ENCODE measurements at regions not wholly inside any gene's neighbourhood (a gene's known extent, or its start where the extent isn't known, plus 50 kb on each side); places are given as distances from the start of the nearest gene placed in this dataset.

GRCh38 chr6:141118991-141119390 is 1013.7 kb upstream of the GJE1 start:
- no peak for DNase-seq (ENCODE audit: low spot score)
- no peak for TF ChIP-seq CTCF (IDR thresholded peaks at IDR 0.05)
- no peak for ATAC-seq (ENCODE audit: low FRiP score)

- no peak for TF ChIP-seq CTCF (IDR thresholded peaks at IDR 0.05)
- ATAC-seq (ENCODE audit: low FRiP score) (no peak), DNase-seq (ENCODE audit: low spot score) (no peak)
Observed at GRCh38 chr6:141117874-141118273, 1014.9 kb upstream of the GJE1 start.

DNA sequence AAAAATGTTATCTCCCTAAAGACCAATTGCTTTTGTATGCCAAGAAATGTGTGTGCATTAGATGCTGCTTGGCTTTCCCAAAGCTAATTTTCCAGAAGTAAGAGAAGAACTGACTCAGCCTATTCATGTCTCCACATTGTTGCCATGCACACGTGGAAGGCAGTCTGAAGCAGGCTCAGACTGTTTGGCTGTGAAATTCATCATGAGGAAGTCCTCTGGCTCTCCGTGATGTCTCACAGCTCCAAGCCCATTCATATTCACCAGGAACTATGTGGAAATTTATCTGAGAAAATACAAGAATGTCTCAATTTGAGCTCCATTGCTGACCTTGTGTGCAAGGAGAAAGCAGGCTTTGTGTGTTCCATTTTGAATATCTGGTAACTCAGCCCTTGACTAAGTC is 1022.2 kb upstream of the GJE1 start:
- TF ChIP-seq CTCF (IDR thresholded peaks at IDR 0.05) = no peak
- no peak for DNase-seq (ENCODE audit: low spot score)
- peak; percentile 23 for ATAC-seq (ENCODE audit: low FRiP score)

DNA sequence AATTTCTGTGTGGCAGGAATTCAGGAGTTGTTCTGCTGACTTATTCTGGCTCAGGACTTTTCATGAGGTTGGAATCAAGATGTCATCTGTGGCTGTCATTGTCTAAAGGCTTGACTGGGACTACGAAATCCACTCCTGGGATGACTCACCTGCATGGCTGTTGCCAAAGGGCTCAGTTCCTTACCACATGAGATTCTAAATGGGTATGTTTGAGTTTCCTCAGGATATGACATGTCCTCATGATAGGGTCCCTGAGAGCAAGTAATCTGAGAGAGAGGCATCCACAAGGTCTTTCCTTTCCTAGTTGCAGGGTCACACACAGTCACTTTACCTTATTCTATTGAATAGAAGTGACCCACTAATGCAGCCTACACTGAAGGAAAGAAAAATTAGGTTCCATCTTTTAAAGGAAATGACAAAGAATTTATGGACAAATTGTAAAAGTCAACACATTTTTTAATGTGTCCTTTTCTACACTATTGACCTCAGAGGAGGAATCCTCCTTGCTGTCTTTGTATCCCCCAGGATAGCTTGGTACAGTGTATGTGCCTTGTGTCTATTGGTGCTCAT is 1025.0 kb upstream of the GJE1 start:
- no peak for TF ChIP-seq CTCF (IDR thresholded peaks at IDR 0.05)
- DNase-seq (ENCODE audit: low spot score) (no peak), ATAC-seq (ENCODE audit: low FRiP score) (no peak)

DNA sequence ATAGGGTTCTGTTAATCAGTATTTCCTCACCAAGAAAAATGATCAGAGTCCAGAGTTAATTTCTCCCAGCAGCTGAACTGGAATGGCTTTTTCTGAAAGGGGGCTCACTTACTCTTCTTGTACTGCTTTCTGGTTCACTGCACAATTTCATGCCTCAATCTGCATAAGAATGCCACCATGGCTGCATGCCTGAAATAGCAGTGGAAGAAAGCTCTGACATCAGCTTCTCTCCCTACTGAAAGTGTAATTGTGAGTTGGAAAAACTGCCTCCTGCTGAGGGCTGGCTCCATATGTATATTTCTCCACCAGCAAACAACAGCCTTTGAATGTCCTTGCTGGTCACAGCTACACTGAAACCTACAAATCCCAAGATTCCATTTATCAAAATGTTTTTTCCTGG is 1027.2 kb upstream of the GJE1 start:
- TF ChIP-seq CTCF (IDR thresholded peaks at IDR 0.05) = no peak
- DNase-seq (ENCODE audit: low spot score) (no peak), ATAC-seq (ENCODE audit: low FRiP score) (no peak)

GRCh38 chr6:141103246-141103645 is 1029.5 kb upstream of the GJE1 start:
- TF ChIP-seq CTCF (IDR thresholded peaks at IDR 0.05) = no peak
- no peak for ATAC-seq (ENCODE audit: low FRiP score)

GRCh38 chr6:141097471-141097870 is 1035.3 kb upstream of the GJE1 start:
- TF ChIP-seq CTCF (IDR thresholded peaks at IDR 0.05) = no peak
- ATAC-seq (ENCODE audit: low FRiP score) = no peak

More at GRCh38 chr6:141103246-141103645, 1029.5 kb upstream of the GJE1 start:
- no peak for DNase-seq (ENCODE audit: low spot score)

More at GRCh38 chr6:141097471-141097870, 1035.3 kb upstream of the GJE1 start:
- DNase-seq (ENCODE audit: low spot score) = no peak
